ENCODE measurements at regions not wholly inside any gene's neighbourhood (a gene's known extent, or its start where the extent isn't known, plus 50 kb on each side); places are given as distances from the start of the nearest gene placed in this dataset.

- no peak for TF ChIP-seq CTCF (conservative IDR thresholded peaks at IDR 0.05; ENCODE audit: low read length)
- no peak for TF ChIP-seq EZH2phosphoT487 (IDR thresholded peaks at IDR 0.05; ENCODE audit: borderline replicate concordance)
Observed at GRCh38 chr17:79420318-79421243, 190.3 kb downstream of the RBFOX3 start.
